Anterior cingulate cortex (tissue), 58 donors: ENCODE measurements at regions not wholly inside any gene's neighbourhood (a gene's known extent, or its start where the extent isn't known, plus 50 kb on each side); places are given as distances from the start of the nearest gene placed in this dataset.

ENCODE experiments used
- DNase-seq, 58 donors: peaks; one replicate each; lab custom pipeline; 2025; lab: John Stamatoyannopoulos, UW

DNA sequence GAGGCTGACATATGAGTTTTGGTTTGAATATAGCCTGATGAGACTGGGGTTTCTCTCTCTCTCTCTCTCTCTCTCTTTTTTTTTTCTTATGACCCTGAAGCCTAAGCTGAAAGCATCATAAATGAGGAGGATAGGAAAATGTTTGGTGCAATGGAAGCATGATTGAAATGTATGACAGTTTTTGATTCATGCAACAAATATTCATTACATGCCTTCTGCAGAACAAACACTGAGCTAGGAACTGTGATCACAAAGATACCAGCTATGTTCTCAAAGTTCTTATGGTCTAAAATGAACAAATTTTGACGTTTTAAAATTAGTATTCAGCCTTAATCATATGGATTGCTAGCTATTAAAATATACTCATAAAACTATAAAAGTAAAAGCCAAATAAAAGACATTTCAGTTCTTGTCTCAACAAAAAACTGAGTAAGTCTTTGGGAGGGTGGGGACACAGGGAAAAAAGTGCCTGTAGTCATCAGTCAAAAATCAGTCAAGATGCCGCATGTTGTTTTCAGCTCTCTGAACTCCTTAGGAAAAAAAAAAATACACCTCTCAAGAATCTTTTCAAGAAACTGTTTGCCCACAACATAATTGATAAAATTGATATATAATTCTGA is 57.2 kb downstream of the NKX6-1 start:
- DNase-seq = no peak

DNA sequence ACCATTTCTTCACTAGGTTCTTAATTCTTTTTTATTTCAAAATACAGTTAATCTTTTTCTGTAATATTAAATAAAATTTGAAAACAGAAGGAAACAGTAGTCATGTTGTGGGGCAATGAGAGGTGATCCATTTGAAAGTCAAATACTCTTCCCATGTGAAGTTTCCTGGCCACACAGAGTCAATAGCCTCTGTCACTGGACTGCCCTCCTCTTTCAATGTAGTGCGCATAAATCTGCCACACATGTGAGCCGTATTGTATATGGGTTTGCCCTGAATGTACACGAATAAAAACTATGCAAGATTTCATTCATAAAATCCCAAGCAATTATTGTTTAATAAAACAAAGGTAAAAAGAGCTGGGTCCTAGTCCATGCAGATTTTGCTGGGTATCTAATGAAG is 59.1 kb downstream of the NKX6-1 start:
- DNase-seq = no peak

DNA sequence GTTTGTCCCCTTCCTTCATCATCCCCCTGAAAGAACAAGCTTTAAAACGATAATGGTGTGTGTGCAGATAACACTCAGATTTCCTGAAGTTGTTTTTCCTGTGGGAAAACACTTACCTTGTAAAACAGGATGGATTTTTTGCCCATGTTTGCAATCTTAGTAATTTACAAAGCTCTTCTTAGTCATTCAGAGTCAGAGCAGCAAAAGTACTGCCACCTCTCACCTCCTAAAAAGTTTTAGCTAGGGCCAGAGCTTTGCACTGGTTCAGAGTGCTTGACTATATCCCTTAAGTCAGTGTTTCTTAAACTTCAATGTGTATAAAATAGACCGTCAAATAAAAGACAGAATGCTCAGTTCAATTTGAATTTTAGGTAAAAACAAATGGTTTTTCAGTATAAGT is 62.3 kb downstream of the NKX6-1 start:
- no peak for DNase-seq

DNA sequence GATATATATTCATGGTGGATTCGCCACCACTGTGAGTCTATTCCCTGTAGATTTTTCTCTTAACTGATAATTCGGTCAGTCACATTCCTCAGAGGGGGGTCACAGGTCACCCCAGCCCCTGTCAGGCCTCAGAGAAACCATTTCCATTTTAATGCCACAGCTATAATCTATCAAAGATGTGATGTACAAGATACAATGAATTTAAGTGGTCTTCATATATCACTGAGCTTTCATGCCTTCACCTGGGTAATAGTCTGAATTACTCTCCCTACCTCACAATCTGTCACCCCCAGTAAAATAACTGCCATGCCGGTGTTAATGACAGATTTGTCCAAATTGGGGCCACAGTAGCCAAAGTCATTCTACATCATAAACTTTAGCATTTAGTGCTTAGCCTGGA is 64.7 kb downstream of the NKX6-1 start:
- DNase-seq = no peak

DNA sequence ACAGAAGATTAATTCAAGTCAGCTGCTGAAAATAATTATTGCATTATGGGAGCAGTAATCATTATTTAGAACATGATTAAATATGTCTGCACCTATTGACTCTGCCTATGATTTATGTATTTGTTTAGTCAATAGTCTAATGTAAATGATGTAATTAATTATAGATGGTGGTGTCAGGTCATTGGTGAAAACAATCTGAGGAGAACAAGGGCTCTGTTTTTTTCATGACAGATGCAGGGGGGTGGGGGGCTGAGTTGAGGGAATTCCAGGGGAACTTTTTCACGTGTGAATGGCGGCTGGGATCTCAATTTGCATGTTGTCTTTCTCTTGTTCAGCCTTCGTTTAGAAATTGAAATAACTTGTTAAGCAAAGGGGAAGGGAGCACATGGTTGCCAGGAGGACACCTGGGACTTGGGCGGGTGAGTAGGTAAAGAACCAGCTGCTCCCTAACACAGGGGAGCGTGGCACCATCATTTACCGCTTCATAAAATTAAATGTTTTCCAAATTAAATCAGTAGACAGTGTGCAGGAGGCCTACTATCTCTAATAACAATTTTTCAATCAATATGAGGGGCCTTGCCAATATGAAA is 65.4 kb downstream of the NKX6-1 start:
- DNase-seq = no peak

DNA sequence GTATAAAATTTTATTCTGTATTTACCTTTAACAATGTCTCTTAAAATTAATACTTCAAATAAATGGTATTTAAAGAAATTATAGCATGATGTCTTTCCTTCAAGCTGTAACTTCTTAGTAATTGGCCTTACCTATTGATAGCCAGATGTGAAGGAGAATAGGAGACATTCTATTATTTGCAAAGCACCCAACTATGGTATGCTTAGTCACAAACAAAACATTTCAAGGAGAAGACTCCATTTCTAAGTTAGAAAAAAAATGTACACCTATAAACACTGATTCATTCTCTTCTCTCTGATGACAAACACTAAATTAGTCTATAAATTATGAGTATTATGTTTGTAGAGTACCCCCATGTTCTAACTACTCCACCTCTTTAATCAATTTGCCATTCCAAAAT is 66.4 kb downstream of the NKX6-1 start:
- DNase-seq = no peak

DNA sequence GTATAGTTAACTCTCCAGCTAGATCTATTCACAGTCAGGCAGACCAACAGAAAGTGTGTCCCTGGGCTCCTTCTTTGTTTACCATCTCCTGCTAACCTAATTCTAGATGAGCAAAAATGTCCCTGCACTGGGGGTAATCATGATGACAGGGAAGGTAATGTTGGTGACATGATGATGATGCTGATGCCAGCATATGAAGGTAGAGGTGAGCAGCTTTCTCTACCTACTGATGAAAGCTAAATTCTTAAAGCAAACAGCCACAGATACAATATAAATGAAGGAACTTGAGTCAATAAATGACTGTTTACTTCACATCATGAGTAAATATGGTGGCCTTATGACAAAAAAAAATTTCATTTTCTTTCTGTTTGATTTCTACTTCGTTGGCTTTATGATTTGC is 78.5 kb downstream of the NKX6-1 start:
- no peak for DNase-seq

DNA sequence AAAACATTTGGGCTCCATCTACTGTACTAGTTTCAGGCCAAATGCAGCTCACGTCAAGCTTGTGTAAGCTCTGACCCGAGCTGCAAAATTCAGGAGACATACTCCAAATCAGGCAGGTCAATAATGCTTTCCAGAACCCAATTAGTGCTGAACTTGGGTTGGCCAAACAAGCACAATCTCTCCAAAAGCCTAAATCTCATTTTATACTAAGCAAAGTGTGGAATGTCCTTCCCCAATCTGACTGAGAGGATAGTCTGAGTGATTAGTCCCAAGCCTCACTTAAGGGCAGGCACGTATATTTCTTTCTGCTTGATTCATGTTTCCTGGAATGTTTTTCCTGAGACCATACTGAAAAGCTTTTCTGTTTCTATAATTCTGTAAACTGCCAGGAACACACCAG is 79.9 kb downstream of the NKX6-1 start:
- no peak for DNase-seq

DNA sequence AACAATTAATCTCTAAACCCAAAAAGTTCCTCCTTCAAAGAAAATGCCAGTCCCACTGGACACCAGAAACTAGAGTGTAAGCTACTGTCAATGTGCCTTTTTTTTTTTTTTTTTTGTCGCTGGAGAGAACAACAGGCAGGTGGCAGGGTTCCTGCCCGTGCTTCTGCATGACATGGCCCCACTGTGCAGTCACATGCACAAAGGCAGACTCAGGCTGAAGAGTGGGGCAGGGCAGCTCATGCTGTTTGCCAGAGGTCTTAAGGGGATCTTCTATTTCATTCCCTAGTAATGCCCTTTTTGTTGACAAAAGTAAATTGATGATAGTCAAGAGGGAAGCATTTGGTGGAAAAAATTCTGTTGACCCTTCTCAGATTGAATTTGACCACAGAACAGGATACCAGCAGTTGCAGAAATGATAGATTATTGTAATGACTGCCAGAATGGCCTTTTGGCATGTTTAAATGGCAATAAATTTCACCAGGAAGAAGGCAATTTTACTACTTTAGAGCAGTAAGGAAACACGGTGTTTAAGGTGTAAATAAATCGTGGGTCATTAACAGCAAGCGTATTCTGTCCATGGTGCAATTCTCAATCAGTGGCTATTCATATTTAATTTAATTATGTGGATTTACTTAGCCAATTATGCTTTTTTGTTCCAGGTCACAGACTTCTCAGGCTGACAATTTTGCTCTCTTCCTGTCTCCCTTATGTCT is 80.9 kb downstream of the NKX6-1 start:
- DNase-seq = no peak

DNA sequence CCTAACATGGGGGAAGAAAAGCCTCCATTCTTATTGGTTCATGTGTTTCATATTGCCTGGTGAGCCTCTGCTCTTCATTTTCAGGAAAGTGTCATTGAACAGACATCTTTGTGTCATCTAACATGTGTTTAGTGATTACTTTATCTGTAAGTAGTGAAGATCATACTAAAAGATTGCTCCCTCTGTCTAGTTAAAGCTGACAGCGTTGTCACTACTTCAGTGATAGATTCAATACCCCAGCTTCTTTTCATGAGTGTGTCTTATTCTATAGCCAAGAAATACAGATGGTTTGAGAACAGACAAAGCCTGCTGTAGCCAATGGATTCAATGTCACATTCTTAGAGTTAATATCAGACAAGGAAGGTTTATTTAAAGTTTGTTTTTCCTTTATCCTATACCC is 85.1 kb downstream of the NKX6-1 start:
- DNase-seq = no peak

DNA sequence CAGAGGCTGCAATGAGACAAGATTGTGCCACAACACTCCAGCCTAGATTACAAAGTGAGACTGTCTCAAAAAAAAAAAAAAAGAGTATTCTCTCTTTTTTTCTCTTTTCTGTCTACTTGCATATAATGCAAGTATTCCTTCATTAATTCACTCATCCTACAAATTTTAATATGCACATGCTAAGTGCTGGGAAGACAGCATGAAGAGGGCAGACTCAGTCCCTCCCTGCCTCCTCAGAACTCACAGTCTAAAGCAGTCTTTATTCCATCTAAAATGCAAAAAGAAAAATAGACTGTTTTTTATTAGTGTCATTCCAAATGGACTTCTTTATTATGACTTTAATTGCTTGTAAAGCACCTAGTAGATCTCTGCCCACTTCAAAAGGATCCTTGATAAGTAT is 85.6 kb downstream of the NKX6-1 start:
- DNase-seq = no peak

DNA sequence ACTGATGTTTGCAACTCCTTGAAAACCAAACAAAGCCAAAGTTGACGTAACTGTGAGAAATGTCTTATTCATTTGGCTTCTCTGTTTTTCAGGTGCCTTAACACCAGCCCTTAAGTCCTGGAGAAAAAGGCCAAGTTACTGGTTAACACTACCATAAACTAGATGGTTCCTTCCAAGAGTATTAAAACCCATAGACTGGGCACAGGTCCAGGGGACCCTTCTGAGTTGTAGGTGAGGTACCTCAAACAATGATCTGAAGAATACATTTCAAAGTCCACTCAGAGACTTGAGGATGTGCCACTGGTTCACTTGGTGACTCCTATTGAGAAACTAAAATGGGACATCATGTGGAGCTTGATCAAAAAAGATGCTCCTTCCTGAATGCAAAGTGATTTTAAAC is 87.0 kb downstream of the NKX6-1 start:
- no peak for DNase-seq

DNA sequence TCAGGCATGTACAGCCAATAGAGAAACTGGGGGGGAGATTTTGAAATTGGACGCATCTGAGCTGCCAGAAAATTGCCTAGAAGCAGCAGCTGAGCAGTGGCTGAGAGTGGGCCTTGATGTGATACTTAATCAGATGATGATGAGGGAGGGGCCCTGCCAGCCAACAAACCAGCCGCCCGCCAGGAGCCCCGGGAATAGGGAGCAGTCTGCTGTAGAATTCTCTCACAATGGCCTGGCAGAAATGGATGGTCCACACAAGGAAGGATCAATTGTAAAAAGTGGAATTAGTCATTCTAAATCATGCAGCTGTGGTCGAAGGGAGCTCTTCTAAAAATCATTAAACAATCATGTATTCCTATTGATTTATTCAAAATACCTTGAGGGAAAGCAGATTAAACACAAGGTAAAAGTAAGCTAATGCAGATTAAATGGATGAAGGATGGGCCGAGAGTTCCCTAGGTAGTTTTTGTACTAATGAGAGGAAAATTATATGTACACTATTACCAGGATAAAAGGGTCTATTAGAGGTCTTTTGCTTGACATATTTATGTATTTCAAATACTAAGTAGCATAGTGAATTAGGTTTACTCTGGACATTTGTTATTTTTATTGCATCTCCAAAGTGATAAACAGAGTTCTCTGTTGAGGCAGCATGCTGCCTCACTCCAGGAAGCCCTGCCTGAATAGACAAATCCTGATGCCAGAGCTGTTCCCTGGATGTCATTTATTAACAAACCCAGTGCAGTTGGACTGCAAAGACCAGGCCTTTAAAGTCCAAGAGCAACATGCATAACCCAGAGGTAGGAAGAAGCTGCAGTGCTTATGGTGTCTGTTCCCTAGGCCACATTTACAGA is 91.3 kb downstream of the NKX6-1 start:
- no peak for DNase-seq

DNA sequence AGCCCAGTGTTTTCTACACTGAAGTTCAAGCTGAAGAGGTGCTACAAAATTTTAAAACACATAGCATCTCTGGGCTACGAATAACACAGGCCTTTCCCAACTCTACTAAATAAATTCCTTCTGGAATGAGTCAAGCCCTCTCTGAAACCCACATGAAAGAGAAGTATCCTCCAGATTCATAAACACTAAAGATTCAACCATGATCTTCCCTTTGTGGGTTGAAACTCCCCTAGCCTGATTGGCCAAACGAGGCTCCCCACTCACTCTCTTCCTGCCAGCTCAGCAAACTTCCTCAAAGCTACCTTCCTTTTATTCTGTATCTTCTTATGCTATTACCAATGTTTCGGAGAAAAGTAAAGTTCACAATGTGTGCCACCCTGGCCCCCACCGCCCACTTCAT is 95.4 kb downstream of the NKX6-1 start:
- DNase-seq = no peak

DNA sequence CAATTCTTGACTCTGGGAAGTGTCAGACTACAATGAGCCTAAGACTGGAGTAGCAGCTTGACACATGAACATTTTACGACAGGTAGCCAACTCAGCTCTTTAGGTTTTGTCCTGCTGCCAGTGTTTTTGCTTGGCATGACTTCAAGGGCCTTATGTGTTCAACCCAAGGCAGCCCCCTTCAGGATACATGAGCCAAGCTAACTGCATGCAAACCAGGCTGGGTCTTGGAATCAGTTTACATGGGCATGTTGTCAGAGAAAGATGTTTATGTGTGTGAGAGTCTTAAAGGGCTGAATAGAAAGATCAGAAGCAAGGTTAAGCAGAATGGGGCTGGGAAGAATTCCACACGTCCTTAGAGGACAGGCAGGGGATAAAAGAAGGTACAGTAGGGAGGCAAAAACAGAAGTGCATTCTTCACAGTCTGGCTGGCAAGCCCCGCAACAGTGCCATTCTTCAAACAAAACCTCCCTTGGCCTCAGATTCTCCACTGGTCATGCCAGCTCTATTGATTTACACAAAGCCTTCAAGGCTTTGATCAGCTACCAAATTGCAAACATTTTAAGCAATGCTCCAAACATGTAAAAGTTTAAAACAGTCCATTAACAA is 97.3 kb downstream of the NKX6-1 start:
- no peak for DNase-seq

DNA sequence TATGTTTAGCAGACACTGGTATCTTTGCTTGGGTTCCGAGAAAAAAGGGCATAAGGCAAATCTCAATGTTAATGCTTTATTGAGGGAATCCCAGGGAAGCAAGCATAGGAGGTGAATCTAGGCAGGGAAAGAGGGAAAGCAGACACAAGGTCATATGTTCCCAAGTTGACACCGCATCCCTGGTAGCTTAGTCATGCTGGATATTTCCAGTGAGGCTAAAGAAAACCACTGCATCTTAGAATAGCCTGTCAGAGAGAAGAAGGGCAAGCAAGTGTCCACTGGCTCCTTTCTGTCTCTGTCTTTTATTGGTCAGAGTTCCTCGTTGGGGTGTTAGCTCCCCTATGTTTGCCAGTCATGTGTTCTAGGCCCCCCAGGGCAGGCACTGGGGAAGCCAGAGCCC is 104.7 kb downstream of the NKX6-1 start:
- DNase-seq = no peak

DNA sequence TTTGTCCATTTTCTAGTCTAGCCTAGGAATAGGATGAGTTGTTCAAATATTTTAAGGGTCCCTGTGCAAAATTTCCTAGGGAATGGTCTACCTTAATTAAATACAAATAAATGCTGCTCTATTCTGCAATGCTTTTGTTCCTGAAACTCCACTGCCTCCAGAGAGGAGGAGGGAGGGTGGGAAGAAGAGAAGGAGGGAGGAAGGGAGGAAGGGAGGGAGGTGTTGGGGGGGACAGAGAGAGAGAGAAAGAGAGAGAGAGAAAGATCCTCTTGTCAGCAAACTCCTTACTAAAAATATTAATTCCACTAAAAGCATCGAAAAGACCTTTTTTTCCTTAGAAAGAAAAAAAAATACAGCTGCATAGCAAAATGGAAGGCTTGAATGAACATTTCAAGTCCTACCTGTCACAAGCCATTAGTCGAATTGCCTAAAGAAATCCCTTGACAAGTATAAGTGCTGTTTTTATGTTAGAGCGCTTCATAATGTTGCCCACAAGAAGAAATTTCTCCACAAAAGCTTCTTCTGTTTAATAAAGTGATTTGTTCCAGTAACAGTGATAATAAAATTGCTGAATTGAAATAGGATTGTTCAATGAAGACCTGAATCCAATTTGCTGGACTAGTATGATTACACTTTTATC is 106.0 kb downstream of the NKX6-1 start:
- no peak for DNase-seq

DNA sequence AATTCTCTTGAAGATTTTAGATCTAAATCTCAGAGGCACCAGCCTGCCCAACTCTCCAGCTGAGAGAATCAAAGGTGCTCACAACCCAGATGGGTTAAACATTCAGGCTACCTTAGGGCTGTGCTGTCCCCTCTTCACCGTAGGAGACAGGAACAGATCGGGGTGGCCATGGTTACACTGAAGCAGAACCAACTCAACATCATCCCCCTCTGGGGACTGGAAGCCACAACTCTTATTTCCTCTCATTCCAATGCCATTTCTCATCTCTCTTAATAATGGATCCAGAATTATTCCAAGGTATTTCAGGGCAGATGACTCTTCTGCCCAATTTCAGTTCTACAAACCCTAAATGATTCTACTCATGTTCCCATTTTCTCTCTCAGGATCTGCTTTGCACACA is 109.7 kb downstream of the NKX6-1 start:
- no peak for DNase-seq

DNA sequence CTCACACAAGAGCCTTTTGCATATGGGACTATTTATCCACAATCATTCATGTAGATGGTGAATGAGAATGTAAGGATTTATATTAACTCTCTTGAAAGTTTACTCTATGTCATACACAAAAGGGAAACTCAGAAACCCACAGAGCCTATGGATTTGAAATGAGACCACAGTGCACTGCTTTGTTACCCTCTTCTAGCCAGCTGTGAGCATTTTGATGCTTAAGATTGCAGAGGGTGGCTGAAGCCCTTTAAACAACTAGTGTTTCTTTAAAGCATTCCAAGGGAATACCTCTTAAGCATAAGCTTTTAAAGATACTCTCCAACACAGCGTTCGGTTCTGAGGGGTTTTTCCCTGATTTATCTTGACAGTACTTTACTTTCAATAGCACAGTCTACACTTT is 113.9 kb downstream of the NKX6-1 start:
- no peak for DNase-seq

DNA sequence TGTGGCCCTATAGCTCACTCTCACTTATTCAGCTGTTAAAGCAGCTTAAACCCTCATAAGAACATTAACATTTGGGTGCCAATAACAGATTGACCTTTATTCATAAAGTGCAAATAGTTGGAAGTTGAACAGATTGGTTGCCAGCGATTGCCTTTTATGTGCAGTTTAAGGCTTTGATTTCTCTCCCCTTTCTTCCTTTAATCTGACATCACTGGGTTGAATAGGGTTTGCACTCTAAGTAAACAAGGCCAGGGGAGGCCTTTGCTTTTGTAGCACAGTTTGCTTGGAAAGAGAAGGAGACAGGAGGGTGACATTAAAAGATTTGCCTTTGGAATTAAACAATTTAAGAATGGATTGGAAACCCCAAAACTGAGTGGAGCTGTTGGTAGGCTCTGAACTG is 114.3 kb downstream of the NKX6-1 start:
- DNase-seq = no peak
